ENCODE measurements at regions not wholly inside any gene's neighbourhood (a gene's known extent, or its start where the extent isn't known, plus 50 kb on each side); places are given as distances from the start of the nearest gene placed in this dataset.

- TF ChIP-seq CTCF (IDR thresholded peaks at IDR 0.05; ENCODE audit: borderline replicate concordance, control extremely low read depth, extremely low read depth, insufficient read depth, missing control alignments), result no peak
- in situ Hi-C loops (cut with MboI; ENCODE audit: low sequenced_read_pairs, unreplicated experiment), result no loop called here
- no peak for DNase-seq (ENCODE audit: low spot score)
Observed at GRCh38 chr3:150036780-150037179, 66.1 kb upstream of the PFN2 start.

GRCh38 chr3:150035910-150036612, 65.4 kb upstream of the PFN2 start:
- in situ Hi-C loops (cut with MboI; ENCODE audit: low sequenced_read_pairs, unreplicated experiment), result no loop called here
- no peak for TF ChIP-seq CTCF (IDR thresholded peaks at IDR 0.05; ENCODE audit: borderline replicate concordance, control extremely low read depth, extremely low read depth, insufficient read depth, missing control alignments)
- DNase-seq (ENCODE audit: low spot score), result no peak

GRCh38 chr3:150035301-150035779, 64.6 kb upstream of the PFN2 start:
- no peak for DNase-seq (ENCODE audit: low spot score)
- in situ Hi-C loops (cut with MboI; ENCODE audit: low sequenced_read_pairs, unreplicated experiment), result no loop called here
- no peak for TF ChIP-seq CTCF (IDR thresholded peaks at IDR 0.05; ENCODE audit: borderline replicate concordance, control extremely low read depth, extremely low read depth, insufficient read depth, missing control alignments)

GRCh38 chr3:150033721-150034120, 63.0 kb upstream of the PFN2 start:
- TF ChIP-seq CTCF (IDR thresholded peaks at IDR 0.05; ENCODE audit: borderline replicate concordance, control extremely low read depth, extremely low read depth, insufficient read depth, missing control alignments), result no peak
- in situ Hi-C loops (cut with MboI; ENCODE audit: low sequenced_read_pairs, unreplicated experiment), result no loop called here
- DNase-seq (ENCODE audit: low spot score), result no peak

- in situ Hi-C loops (cut with MboI; ENCODE audit: low sequenced_read_pairs, unreplicated experiment), result no loop called here
- DNase-seq (ENCODE audit: low spot score), result no peak
- TF ChIP-seq CTCF (IDR thresholded peaks at IDR 0.05; ENCODE audit: borderline replicate concordance, control extremely low read depth, extremely low read depth, insufficient read depth, missing control alignments), result no peak
Observed at GRCh38 chr3:150030841-150031240, 60.1 kb upstream of the PFN2 start.

GRCh38 chr3:150023239-150023636, 52.5 kb upstream of the PFN2 start:
- in situ Hi-C loops (cut with MboI; ENCODE audit: low sequenced_read_pairs, unreplicated experiment), result no loop called here
- no peak for DNase-seq (ENCODE audit: low spot score)
- no peak for TF ChIP-seq CTCF (IDR thresholded peaks at IDR 0.05; ENCODE audit: borderline replicate concordance, control extremely low read depth, extremely low read depth, insufficient read depth, missing control alignments)

All from GM13976 (cell line).